Parathyroid adenoma (tissue), 2 donors: ENCODE measurements at regions not wholly inside any gene's neighbourhood (a gene's known extent, or its start where the extent isn't known, plus 50 kb on each side); places are given as distances from the start of the nearest gene placed in this dataset.

Experiments
- H2AFZ ChIP-seq: fragments of 300-600 bp; sonication (generic); one replicate; pipeline ENCODE4 v1.7.0; 2017; ENCODE audit warnings: antibody characterized with exemption, mild to moderate bottlenecking
- H3K27ac ChIP-seq: fragments of 300-600 bp; sonication (generic); one replicate; pipeline ENCODE4 v1.7.0; 2017
- H3K27me3 ChIP-seq: fragments of 300-600 bp; sonication (generic); one replicate; pipeline ENCODE4 v1.7.0; 2017; ENCODE audit warnings: low read length; ENCODE audit not compliant: control insufficient read depth, insufficient read depth
- H3K36me3 ChIP-seq: fragments of 300-600 bp; sonication (generic); one replicate; pipeline ENCODE4 v1.7.0; 2017; ENCODE audit warnings: low read length; ENCODE audit not compliant: control insufficient read depth, insufficient read depth
- H3K4me1 ChIP-seq: fragments of 300-600 bp; sonication (generic); one replicate; pipeline ENCODE4 v1.7.0; 2017; ENCODE audit warnings: control low read depth
- H3K4me2 ChIP-seq: fragments of 300-600 bp; sonication (generic); one replicate; pipeline ENCODE4 v1.7.0; 2017; ENCODE audit warnings: low read length
- H3K4me3 ChIP-seq: fragments of 300-600 bp; sonication (generic); one replicate; pipeline ENCODE4 v1.7.0; 2017; ENCODE audit warnings: low read depth, low read length
- H3K79me2 ChIP-seq: fragments of 300-600 bp; sonication (generic); one replicate; pipeline ENCODE4 v1.7.0; 2017; ENCODE audit warnings: control low read depth
- H3K9ac ChIP-seq: fragments of 300-600 bp; sonication (generic); one replicate; pipeline ENCODE4 v1.7.0; 2017; ENCODE audit warnings: mild to moderate bottlenecking
- H3K9me3 ChIP-seq: fragments of 300-600 bp; sonication (generic); one replicate; pipeline ENCODE4 v1.7.0; 2017; ENCODE audit warnings: low read length; ENCODE audit not compliant: control insufficient read depth
- TF ChIP-seq, protein P1 (sequence below): fragments of 300-600 bp; sonication (generic); IDR thresholded peaks from one replicate; pipeline ENCODE4 v1.7.0; 2017; ENCODE audit warnings: antibody characterized with exemption, mild to moderate bottlenecking
- donor health status: primary hyperparathyroidism.

DNA sequence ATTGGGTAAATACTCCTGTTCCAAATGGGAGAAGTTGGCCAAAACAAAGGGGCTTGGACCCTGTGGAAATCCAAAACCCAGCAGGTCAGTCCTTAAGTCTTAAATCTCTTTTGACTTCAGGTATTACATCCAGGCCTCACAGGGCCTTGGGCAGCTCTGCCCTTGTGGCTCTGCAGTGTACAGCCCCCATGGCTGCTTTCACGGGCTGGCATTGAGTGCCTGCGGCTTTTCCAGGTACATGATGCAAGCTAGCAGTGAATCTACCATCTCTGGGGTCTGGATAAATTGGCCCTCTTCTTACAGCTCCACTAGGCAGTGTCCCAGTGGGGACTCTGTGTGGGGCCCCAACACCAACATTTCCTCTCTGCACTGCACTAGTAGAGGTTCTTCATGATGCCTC lies 308.5 kb upstream of the ARRDC3 start:
- H3K27ac ChIP-seq: no peak overlapping the region
- H3K9ac ChIP-seq: no peak overlapping the region
- H2AFZ ChIP-seq: no peak overlapping the region
- no peaks in the 10 kb centered on the region for H3K36me3 ChIP-seq
- H3K4me3 ChIP-seq: no peak overlapping the region
- no peaks in the 10 kb centered on the region for H3K9me3 ChIP-seq
- TF ChIP-seq, protein P1, sequence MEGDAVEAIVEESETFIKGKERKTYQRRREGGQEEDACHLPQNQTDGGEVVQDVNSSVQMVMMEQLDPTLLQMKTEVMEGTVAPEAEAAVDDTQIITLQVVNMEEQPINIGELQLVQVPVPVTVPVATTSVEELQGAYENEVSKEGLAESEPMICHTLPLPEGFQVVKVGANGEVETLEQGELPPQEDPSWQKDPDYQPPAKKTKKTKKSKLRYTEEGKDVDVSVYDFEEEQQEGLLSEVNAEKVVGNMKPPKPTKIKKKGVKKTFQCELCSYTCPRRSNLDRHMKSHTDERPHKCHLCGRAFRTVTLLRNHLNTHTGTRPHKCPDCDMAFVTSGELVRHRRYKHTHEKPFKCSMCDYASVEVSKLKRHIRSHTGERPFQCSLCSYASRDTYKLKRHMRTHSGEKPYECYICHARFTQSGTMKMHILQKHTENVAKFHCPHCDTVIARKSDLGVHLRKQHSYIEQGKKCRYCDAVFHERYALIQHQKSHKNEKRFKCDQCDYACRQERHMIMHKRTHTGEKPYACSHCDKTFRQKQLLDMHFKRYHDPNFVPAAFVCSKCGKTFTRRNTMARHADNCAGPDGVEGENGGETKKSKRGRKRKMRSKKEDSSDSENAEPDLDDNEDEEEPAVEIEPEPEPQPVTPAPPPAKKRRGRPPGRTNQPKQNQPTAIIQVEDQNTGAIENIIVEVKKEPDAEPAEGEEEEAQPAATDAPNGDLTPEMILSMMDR: no peak
- H3K79me2 ChIP-seq: no peaks in the 10 kb centered on the region
- H3K27me3 ChIP-seq: no peaks in the 10 kb centered on the region
- H3K4me1 ChIP-seq: no peaks in the 10 kb centered on the region
- H3K4me2 ChIP-seq: no peak overlapping the region

DNA sequence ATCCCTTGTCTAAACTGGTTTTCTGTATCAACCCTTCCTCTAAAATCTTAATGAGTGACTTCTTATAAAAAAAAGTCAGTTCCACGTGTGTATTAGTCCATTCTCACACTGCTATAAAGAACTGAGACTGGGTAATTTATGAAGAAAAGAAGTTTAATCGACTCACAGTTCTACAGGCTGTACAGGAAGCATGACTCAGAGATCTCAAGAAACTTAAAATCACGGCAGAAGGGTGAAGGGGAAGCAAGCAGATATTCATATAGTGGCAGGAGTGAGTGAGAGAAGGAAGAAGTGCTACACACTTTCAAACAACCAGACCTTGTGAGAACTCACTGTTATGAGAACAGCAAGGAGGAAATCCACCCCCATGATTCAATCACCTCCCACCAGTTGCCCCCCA lies 307.8 kb upstream of the ARRDC3 start:
- H3K9me3 ChIP-seq: no peaks in the 10 kb centered on the region
- TF ChIP-seq, protein P1: no peak
- H3K79me2 ChIP-seq: no peaks in the 10 kb centered on the region
- no peak overlapping the region for H3K4me3 ChIP-seq
- H3K4me1 ChIP-seq: no peaks in the 10 kb centered on the region
- H3K27me3 ChIP-seq: no peaks in the 10 kb centered on the region
- H3K27ac ChIP-seq: no peak overlapping the region
- no peak overlapping the region for H2AFZ ChIP-seq
- no peak overlapping the region for H3K9ac ChIP-seq
- no peaks in the 10 kb centered on the region for H3K36me3 ChIP-seq
- H3K4me2 ChIP-seq: no peak overlapping the region

DNA sequence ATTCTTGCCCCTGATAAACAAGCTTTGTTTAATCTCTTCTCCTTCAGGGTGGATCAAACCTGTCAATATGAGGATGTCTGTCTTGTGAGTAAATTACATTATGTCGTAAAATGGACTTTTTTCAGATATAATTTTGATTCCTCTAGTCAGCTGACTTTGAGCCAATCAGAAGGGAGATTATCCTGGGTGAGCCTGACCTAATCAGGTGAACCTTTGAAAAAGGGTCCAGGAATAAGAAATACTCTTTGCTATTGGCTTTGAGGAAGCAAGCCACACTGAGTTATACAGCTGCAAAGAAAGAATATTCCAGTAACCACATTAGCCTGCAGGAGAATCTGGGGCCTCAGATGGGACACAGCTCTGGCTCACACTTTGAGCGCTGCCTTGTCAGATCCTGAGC lies 304.3 kb upstream of the ARRDC3 start:
- TF ChIP-seq, protein P1: no peak
- H3K79me2 ChIP-seq: no peaks in the 10 kb centered on the region
- no peak overlapping the region for H3K27ac ChIP-seq
- no peak overlapping the region for H2AFZ ChIP-seq
- no peaks in the 10 kb centered on the region for H3K27me3 ChIP-seq
- no peaks in the 10 kb centered on the region for H3K9me3 ChIP-seq
- H3K4me1 ChIP-seq: no peaks in the 10 kb centered on the region
- H3K9ac ChIP-seq: no peak overlapping the region
- H3K36me3 ChIP-seq: no peaks in the 10 kb centered on the region
- H3K4me2 ChIP-seq: no peak overlapping the region
- H3K4me3 ChIP-seq: no peak overlapping the region

DNA sequence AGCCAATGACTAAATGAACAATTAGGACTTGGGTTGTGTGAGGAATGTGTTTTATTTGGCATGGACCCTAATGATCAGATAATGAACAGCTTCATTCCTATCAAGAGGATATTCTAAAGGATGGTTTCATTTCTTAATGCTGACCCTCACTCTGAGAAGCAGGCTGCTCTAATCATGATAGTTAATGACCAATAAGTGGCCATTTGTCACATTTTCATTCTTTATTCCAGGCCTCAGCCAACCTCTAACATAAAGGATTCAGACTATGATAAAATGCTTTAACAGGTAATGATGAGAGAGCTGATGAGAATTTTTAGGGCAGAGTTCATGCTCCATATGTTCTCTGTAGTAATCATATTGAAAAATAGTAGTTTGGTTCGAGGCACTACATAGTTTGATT lies 301.5 kb upstream of the ARRDC3 start:
- Histone ChIP-seq H3K4me1 (no peaks in the 10 kb centered on the region), H3K79me2 (no peaks in the 10 kb centered on the region), H3K9ac (no peak overlapping the region), H3K9me3 (no peaks in the 10 kb centered on the region), H3K4me3 (no peak overlapping the region), H2AFZ (no peak overlapping the region), H3K36me3 (no peaks in the 10 kb centered on the region), H3K4me2 (no peak overlapping the region), H3K27me3 (no peaks in the 10 kb centered on the region), H3K27ac (no peak overlapping the region)
- TF ChIP-seq, protein P1: no peak

DNA sequence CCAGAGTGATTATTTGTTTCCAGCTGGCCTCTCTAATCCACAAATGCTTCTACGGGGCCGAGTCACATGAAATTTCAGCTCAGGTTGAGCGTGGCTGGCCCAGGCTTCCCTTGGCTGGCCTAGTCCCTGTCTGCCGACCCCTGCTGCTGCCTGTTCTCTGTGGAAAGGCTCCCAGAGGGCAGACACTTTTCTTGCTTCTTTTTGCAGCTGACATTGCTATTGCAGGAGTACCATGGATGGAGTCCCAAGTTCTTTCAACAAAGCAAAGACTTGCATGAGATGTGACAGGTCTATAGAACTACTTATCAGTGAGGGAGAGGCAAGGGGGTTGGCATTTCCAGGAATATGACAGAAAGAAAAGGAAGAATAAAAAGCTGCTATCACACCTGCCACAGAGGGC lies 287.4 kb upstream of the ARRDC3 start:
- TF ChIP-seq, protein P1: no peak
- H3K4me3 ChIP-seq: no peak overlapping the region
- no peak overlapping the region for H3K4me2 ChIP-seq
- H2AFZ ChIP-seq: no peak overlapping the region
- no peaks in the 10 kb centered on the region for H3K79me2 ChIP-seq
- no peak overlapping the region for H3K27ac ChIP-seq
- no peaks in the 10 kb centered on the region for H3K9me3 ChIP-seq
- H3K4me1 ChIP-seq: no peaks in the 10 kb centered on the region
- no peaks in the 10 kb centered on the region for H3K36me3 ChIP-seq
- no peaks in the 10 kb centered on the region for H3K27me3 ChIP-seq
- H3K9ac ChIP-seq: no peak overlapping the region
